ENCODE measurements at regions not wholly inside any gene's neighbourhood (a gene's known extent, or its start where the extent isn't known, plus 50 kb on each side); places are given as distances from the start of the nearest gene placed in this dataset.

DNA sequence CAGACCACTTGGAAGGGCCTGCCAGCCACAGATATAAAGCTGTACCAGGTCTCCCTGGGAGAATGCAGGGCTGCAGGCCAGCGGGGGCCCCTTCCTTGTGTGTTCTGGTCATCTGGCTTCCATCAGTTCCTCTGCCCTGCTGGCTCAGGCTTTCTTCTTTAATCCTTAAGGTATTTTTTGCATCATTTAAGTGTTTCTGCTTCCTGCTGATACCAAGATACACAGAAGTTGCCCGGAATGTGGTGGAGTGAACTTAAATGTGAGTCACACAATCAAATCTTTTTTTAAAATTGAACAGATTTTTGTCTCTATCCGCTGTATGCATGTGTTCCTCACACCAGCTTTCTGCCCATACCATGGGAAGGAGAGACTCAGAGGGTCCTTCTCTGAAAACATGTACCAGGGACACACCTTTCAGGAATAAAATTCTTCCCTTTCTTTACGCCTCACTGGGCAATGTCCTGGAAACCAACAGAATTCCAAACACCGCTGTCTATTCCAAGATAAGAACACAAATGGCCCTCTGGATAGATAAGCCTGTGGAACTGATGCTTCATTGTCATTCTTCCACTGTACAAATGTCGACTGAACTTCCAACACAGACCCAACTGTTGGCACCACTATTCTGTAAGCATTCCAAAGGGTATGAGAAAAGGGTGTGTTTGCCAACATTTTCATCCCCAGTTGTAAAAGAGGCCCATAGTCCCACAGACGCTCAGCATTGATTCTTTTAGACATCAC, 206.2 kb upstream of the MYLIP start:
- TF ChIP-seq, protein P1, sequence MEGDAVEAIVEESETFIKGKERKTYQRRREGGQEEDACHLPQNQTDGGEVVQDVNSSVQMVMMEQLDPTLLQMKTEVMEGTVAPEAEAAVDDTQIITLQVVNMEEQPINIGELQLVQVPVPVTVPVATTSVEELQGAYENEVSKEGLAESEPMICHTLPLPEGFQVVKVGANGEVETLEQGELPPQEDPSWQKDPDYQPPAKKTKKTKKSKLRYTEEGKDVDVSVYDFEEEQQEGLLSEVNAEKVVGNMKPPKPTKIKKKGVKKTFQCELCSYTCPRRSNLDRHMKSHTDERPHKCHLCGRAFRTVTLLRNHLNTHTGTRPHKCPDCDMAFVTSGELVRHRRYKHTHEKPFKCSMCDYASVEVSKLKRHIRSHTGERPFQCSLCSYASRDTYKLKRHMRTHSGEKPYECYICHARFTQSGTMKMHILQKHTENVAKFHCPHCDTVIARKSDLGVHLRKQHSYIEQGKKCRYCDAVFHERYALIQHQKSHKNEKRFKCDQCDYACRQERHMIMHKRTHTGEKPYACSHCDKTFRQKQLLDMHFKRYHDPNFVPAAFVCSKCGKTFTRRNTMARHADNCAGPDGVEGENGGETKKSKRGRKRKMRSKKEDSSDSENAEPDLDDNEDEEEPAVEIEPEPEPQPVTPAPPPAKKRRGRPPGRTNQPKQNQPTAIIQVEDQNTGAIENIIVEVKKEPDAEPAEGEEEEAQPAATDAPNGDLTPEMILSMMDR (IDR thresholded peaks at IDR 0.05; ENCODE audit: low read depth, low read length, missing control alignments) = no peak
- H3K4me3 ChIP-seq (ENCODE audit: low read depth, low read length) = no peak overlapping the region
- DNase-seq (ENCODE audit: low read depth) = no peak

DNA sequence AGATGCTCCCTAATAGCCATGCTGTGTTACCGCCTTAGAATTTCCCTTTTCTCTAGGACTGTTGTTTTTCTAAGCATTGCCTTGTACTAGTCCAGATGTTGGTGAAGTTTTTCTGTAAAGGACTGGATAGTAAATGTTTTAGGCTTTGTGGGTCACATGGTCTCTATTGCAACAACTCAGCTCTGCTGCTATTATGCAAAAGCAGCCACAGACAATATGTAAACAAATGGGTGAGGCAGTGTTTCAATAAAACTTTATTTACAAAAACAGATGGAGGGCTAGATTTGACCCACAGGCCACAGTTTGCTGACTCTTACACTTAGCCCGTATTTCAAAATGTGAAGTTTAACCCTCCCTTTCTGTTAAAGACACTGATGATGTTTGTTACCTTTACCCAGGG, 207.6 kb upstream of the MYLIP start:
- no peak overlapping the region for H3K4me3 ChIP-seq (ENCODE audit: low read depth, low read length)
- TF ChIP-seq, protein P1 (IDR thresholded peaks at IDR 0.05; ENCODE audit: low read depth, low read length, missing control alignments) = no peak
- DNase-seq (ENCODE audit: low read depth) = no peak

DNA sequence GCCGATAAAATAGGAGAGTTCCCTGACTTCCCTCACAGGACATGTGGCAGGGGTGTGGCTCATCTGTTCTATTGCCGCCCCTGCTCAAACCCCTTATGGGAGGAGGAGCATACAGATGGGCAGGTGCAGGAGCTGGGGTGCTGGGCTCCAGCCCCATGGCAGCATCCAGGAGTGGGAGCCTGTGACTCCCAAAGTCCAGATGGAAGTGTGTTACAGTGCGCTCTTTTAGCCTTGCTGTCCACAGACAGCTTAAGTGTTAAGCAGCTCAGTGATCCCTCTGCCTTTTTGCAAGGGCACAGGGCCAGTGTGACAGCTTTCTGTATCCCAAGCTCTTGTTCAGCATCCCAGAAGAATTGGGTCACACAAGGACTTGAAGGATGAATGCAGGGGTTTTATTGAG, 212.3 kb upstream of the MYLIP start:
- H3K4me3 ChIP-seq (ENCODE audit: low read depth, low read length) = no peak overlapping the region
- DNase-seq (ENCODE audit: low read depth) = no peak
- TF ChIP-seq, protein P1 (IDR thresholded peaks at IDR 0.05; ENCODE audit: low read depth, low read length, missing control alignments) = no peak

DNA sequence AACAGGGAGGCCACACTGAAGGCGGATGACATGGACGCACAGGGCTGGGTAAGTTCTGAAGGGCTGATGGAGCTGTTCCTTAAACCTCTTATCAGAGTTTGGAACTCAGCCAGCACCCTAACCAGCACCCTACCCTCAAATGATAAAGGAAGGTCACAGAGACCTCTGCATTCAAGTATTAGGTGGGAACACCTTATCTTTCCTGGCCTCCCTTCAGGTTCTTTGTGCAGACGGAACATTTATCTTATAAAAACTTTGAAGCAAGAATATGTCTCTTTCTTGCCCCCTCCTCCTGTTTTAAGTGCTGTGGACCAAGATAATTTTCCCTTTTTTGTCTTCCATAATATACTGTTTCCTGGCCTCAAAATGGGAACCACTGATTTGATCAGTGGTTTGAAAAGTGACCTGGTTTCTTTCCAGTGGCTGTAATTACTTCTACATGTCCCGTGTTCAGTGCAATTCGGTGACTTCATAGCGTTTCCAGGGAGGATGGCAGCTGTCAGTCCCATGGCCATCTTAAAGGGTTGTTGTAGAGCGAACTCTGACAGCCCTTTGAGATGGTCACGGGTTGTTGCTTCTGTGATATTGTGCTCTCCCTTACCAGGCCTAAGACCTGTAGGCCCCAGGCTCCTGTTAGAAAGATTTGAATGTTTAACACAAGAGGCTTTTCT, 213.2 kb upstream of the MYLIP start:
- no peak for DNase-seq (ENCODE audit: low read depth)
- TF ChIP-seq, protein P1 (IDR thresholded peaks at IDR 0.05; ENCODE audit: low read depth, low read length, missing control alignments) = no peak
- H3K4me3 ChIP-seq (ENCODE audit: low read depth, low read length) = no peak overlapping the region

DNA sequence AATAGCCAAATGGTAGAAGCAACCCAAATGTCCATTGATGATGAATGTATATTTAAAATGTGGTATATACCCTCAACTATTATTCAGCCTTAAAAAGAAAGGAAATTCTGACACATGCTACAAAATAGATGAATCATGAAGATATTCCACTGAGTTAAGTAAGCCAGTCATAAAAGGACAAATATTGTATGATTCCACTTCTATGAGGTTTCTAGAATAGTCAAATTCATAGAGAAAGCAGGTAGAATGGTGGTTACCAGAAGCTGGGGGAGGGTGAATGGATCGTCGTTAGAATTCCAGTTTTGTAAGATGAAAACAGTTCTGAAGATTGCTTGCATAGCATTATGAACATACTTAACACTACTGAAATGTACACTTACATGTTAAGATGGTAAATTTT, 214.3 kb upstream of the MYLIP start:
- no peak for DNase-seq (ENCODE audit: low read depth)
- no peak overlapping the region for H3K4me3 ChIP-seq (ENCODE audit: low read depth, low read length)
- TF ChIP-seq, protein P1 (IDR thresholded peaks at IDR 0.05; ENCODE audit: low read depth, low read length, missing control alignments) = no peak

DNA sequence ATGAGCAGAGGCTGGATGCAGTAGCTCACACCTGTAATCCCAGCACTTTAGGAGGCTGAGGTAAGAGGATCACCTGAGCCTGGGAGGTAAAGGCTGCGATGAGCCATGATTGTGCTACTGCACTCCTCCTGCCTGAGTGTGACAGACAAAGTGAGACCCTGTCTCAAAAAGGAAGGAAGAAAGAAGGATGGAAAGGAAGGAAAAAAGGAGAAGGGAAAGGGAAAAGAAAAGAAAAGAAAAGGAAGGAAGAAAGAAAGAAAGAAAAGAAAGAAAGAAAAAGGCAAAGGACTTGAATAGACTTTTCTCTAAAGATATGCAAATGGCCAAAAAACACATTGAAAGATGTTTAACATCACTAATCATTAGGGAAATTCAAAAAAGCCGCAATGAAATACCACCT, 215.3 kb upstream of the MYLIP start:
- H3K4me3 ChIP-seq (ENCODE audit: low read depth, low read length) = no peak overlapping the region
- TF ChIP-seq, protein P1 (IDR thresholded peaks at IDR 0.05; ENCODE audit: low read depth, low read length, missing control alignments) = no peak
- DNase-seq (ENCODE audit: low read depth) = no peak

Data from GM12864 (cell line).